Natural killer cell (primary cell): ENCODE measurements at regions not wholly inside any gene's neighbourhood (a gene's known extent, or its start where the extent isn't known, plus 50 kb on each side); places are given as distances from the start of the nearest gene placed in this dataset.

Source experiments
- ATAC-seq, 3 donors: fragments of 150-1000 bp in 2 of 3; fragments of 200-7000 bp in 1 of 3; cut with Tn5 transposase; 1 replicate in 1 of 3; 2 replicates in 2 of 3; pipeline ENCODE4 v1.10.0; 2021; ENCODE audit warnings: mild to moderate bottlenecking in 2 of 3, moderate library complexity in 2 of 3
- DNase-seq, 2 donors: peaks; one replicate each; pipeline versions ENCODE4 v3.0.0 to v3.0.0-alpha.2; 2013 to 2021; ENCODE audit warnings: mixed read lengths in 1 of 2
- H3K27ac ChIP-seq: one replicate; pipeline ENCODE4 v1.5.1; 2013; ENCODE audit warnings: mild to moderate bottlenecking, low read length
- H3K27me3 ChIP-seq: one replicate; pipeline ENCODE4 v1.6.1; 2013; ENCODE audit warnings: low read length; ENCODE audit not compliant: control insufficient read depth, insufficient read depth
- H3K36me3 ChIP-seq: one replicate; pipeline ENCODE4 v1.6.1; 2013; ENCODE audit warnings: low read length; ENCODE audit not compliant: control insufficient read depth, insufficient read depth
- H3K4me1 ChIP-seq: one replicate; pipeline ENCODE4 v1.6.1; 2013; ENCODE audit warnings: low read length; ENCODE audit not compliant: control insufficient read depth, insufficient read depth
- H3K4me3 ChIP-seq: one replicate; pipeline ENCODE4 v1.5.1; 2013; ENCODE audit warnings: low read length
- H3K9me3 ChIP-seq: one replicate; pipeline ENCODE4 v1.6.1; 2013; ENCODE audit warnings: low read length; ENCODE audit not compliant: control insufficient read depth, insufficient read depth
- H3K27ac Mint-ChIP-seq, 2 donors: one replicate each; pipeline ENCODE4 v1.8.0; 2022; ENCODE audit warnings: mild to moderate bottlenecking in 2 of 2, mixed read lengths in 2 of 2, moderate library complexity in 1 of 2
- H3K27me3 Mint-ChIP-seq, 2 donors: one replicate each; pipeline ENCODE4 v1.8.0; 2022; ENCODE audit warnings: low read depth in 2 of 2, mixed read lengths in 2 of 2
- H3K36me3 Mint-ChIP-seq: one replicate; pipeline ENCODE4 v1.8.0; 2022; ENCODE audit warnings: mixed read lengths
- H3K4me1 Mint-ChIP-seq, 2 donors: one replicate each; pipeline ENCODE4 v1.8.0; 2022; ENCODE audit warnings: mixed read lengths in 2 of 2
- H3K4me3 Mint-ChIP-seq: one replicate; pipeline ENCODE4 v1.8.0; 2022; ENCODE audit warnings: mild to moderate bottlenecking, moderate library complexity, mixed read lengths
- H3K9me3 Mint-ChIP-seq, 2 donors: one replicate each; pipeline ENCODE4 v1.8.0; 2022; ENCODE audit warnings: mixed read lengths in 2 of 2
- WGBS: methylation state at CpG from one replicate; pipeline ENCODE4 v1.1.7; 2013; ENCODE audit warnings: missing lambda C conversion rate; ENCODE audit not compliant: insufficient coverage; 5-methylcytosine and 5-hydroxymethylcytosine counted together
- intact Hi-C: fragments of 100-400 bp; cut with micrococcal nuclease; formaldehyde crosslinking; loops from one replicate; pipeline ENCODE4 v1.14.2; 2022
- TF ChIP-seq, protein P1 (sequence below): fragments of 200-600 bp; IDR thresholded peaks from one replicate; pipeline ENCODE4 v1.8.0; 2022; ENCODE audit warnings: antibody characterized with exemption

DNA sequence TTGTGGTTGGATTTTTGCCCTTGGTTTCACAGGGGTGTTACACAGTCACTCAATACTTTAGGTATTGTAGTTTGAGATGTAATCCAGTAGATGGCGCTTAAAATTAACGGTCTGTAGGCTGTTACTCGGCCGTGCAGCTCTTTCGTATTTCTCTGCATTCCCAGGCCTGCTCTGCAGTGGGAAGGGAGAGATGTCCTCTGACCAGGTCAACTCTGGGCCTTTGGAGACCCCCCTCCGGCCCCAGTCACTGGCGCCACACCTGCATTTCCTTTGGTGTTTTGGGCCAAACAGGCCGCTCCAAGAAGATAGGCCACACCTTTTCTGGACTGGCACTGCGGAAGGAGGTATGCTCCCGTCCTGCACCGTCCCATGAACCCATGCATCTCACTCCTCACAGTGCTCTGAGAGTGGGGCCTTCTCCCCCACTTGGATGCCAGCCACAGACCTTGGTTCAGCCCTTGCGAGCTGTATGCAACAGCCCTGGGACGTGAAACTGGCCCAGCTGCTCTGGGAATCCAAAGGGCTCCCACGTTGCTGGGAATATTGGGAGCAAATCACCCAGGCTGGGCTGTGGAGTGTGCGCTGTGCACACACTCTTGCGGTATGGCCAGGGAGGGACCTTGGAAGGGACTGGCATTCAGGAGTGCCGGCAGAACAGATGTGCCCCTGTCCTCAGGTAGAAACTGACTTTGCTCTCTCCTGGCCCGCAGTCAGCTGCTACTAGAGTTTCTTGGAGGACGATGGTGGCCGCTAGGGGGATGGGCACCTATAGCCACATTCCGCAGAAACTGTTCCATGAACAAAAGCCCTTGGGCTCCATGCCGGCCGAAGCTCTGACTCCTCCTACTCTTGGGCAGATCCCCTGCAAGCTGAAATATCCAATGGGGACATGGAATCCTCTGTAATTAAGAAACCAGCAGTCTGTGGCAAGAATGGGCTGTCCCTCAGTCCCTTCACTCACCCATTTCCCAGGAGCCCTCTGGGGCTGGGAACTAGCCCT, 410.5 kb upstream of the CADM2 start:
- Mint-ChIP-seq H3K4me3 (no peak overlapping the region), H3K4me1 (no peaks in the 10 kb centered on the region), H3K27me3 (no peaks in the 10 kb centered on the region), H3K36me3 (peaks cover 7% of the 10 kb centered on the region), H3K27ac (no peak overlapping the region), H3K9me3 (peaks cover 12 to 14% of the 10 kb centered on the region in 2 donors)
- H3K27me3 ChIP-seq = no peaks in the 10 kb centered on the region
- peaks cover 4% of the 10 kb centered on the region for H3K9me3 ChIP-seq
- WGBS = 64% methylated on average over 23 of the region's 23 CpGs
- H3K4me3 ChIP-seq = no peak overlapping the region
- TF ChIP-seq, protein P1, sequence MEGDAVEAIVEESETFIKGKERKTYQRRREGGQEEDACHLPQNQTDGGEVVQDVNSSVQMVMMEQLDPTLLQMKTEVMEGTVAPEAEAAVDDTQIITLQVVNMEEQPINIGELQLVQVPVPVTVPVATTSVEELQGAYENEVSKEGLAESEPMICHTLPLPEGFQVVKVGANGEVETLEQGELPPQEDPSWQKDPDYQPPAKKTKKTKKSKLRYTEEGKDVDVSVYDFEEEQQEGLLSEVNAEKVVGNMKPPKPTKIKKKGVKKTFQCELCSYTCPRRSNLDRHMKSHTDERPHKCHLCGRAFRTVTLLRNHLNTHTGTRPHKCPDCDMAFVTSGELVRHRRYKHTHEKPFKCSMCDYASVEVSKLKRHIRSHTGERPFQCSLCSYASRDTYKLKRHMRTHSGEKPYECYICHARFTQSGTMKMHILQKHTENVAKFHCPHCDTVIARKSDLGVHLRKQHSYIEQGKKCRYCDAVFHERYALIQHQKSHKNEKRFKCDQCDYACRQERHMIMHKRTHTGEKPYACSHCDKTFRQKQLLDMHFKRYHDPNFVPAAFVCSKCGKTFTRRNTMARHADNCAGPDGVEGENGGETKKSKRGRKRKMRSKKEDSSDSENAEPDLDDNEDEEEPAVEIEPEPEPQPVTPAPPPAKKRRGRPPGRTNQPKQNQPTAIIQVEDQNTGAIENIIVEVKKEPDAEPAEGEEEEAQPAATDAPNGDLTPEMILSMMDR = no peak
- no peaks in the 10 kb centered on the region for H3K36me3 ChIP-seq
- no peak overlapping the region for H3K27ac ChIP-seq
- intact Hi-C loops = no loop called here
- ATAC-seq (no peak), DNase-seq (no peak)
- no peaks in the 10 kb centered on the region for H3K4me1 ChIP-seq

DNA sequence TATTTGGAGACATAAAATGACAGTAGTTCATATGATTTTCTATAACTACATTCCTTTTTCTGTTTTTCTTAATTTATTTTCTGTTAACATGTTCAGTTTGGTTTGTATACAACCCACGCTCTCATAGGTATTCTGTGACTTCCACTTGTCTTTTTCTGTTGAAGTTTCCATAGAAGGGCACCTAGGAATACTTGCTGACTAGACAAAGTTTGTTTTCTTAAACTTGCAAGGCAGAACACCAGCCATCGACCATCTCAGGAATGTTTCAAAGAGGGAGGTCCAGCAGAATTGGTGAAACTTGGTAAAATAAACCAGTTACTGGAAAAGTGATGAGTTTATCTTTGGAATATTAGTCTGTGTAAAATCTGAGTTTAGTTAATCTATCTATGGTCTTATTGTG, 403.2 kb upstream of the CADM2 start:
- TF ChIP-seq, protein P1 = no peak
- Histone ChIP-seq H3K27me3 (no peaks in the 10 kb centered on the region), H3K4me1 (no peaks in the 10 kb centered on the region), H3K36me3 (no peaks in the 10 kb centered on the region), H3K4me3 (no peak overlapping the region), H3K9me3 (no peaks in the 10 kb centered on the region), H3K27ac (no peak overlapping the region)
- ATAC-seq = no peak
- WGBS = 71% methylated on average over 2 of the region's 2 CpGs
- Mint-ChIP-seq H3K36me3 (no peaks in the 10 kb centered on the region), H3K4me3 (no peak overlapping the region), H3K9me3 (peaks cover 8 to 11% of the 10 kb centered on the region in 2 donors), H3K27ac (no peak overlapping the region), H3K27me3 (no peaks in the 10 kb centered on the region), H3K4me1 (no peaks in the 10 kb centered on the region)
- intact Hi-C loops = no loop called here
- DNase-seq = no peak

DNA sequence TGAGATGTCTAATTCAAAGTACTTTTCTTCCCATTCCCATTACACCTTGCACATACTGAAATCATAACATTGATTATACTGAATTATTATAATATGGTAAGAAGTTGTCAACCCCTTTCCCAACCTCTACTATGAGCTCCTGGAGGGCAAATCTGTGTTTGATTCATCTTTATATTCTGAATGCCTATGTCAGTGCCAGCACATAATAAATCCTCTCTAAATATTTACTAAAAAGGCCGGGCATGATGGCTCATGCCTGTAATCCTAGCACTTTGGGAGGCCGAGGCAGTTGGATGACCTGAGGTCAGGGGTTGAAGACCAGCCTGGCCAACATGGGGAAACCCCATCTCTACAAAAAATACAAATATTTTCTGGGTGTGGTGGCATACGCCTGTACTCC, 392.5 kb upstream of the CADM2 start:
- H3K27ac ChIP-seq = no peak overlapping the region
- 75% methylated on average over 3 of the region's 3 CpGs for WGBS
- H3K27me3 ChIP-seq = no peaks in the 10 kb centered on the region
- no peaks in the 10 kb centered on the region for H3K9me3 ChIP-seq
- DNase-seq = no peak
- H3K9me3 Mint-ChIP-seq = peaks cover 8% of the 10 kb centered on the region in 2 donors
- H3K4me3 Mint-ChIP-seq = no peak overlapping the region
- TF ChIP-seq, protein P1 = no peak
- no peak for ATAC-seq
- no peaks in the 10 kb centered on the region for H3K36me3 ChIP-seq
- H3K27ac Mint-ChIP-seq = no peak overlapping the region
- no peaks in the 10 kb centered on the region for H3K4me1 Mint-ChIP-seq
- H3K36me3 Mint-ChIP-seq = no peaks in the 10 kb centered on the region
- H3K4me3 ChIP-seq = no peak overlapping the region
- H3K27me3 Mint-ChIP-seq = no peaks in the 10 kb centered on the region
- H3K4me1 ChIP-seq = no peaks in the 10 kb centered on the region
- intact Hi-C loops = no loop called here
